ENCODE measurements at regions not wholly inside any gene's neighbourhood (a gene's known extent, or its start where the extent isn't known, plus 50 kb on each side); places are given as distances from the start of the nearest gene placed in this dataset.

DNA sequence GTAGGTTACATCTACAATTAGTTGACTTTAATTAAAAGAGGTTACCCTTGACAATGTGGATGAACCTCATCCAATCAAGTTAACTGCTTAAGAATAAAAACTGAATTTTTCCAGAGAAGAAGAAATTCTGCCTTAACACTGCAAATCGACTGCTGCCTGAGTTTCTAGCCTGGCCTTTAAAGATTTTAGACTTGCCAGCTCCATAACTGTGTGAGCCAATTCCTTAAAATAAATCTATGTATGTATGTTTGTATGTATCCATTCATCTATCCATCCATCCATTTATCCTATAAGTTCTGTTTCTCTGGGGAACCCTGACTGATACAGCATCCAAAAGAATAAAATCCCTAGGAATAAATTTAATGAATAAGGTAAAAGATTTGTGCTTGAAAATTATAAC is 136.1 kb downstream of the TMEM38B start:
- TF ChIP-seq, protein P1, sequence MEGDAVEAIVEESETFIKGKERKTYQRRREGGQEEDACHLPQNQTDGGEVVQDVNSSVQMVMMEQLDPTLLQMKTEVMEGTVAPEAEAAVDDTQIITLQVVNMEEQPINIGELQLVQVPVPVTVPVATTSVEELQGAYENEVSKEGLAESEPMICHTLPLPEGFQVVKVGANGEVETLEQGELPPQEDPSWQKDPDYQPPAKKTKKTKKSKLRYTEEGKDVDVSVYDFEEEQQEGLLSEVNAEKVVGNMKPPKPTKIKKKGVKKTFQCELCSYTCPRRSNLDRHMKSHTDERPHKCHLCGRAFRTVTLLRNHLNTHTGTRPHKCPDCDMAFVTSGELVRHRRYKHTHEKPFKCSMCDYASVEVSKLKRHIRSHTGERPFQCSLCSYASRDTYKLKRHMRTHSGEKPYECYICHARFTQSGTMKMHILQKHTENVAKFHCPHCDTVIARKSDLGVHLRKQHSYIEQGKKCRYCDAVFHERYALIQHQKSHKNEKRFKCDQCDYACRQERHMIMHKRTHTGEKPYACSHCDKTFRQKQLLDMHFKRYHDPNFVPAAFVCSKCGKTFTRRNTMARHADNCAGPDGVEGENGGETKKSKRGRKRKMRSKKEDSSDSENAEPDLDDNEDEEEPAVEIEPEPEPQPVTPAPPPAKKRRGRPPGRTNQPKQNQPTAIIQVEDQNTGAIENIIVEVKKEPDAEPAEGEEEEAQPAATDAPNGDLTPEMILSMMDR (IDR thresholded peaks at IDR 0.05; ENCODE audit: borderline replicate concordance, extremely low read depth, low read length, poor library complexity, severe bottlenecking) = no peak
- no peak for TF ChIP-seq EZH2 (IDR thresholded peaks at IDR 0.05; ENCODE audit: borderline replicate concordance, low read depth, low read length, severe bottlenecking)

All from DND-41 (cell line).